Large intestine (tissue), 3 donors: ENCODE measurements at regions not wholly inside any gene's neighbourhood (a gene's known extent, or its start where the extent isn't known, plus 50 kb on each side); places are given as distances from the start of the nearest gene placed in this dataset.

Source experiments
- DNase-seq, 2 donors: peaks; one replicate each; pipeline versions ENCODE4 v3.0.0 to v3.0.0-alpha.2; 2013
- H3K27ac ChIP-seq: one replicate; pipeline ENCODE4 v1.5.1; 2013; ENCODE audit warnings: low read length
- H3K27me3 ChIP-seq: 2 replicates; pipeline ENCODE4 v1.6.1; 2013; ENCODE audit warnings: low read length; ENCODE audit not compliant: control insufficient read depth, insufficient read depth
- H3K36me3 ChIP-seq: 2 replicates; pipeline ENCODE4 v1.6.1; 2013; ENCODE audit warnings: low read length; ENCODE audit not compliant: control insufficient read depth, insufficient read depth
- H3K4me1 ChIP-seq: one replicate; pipeline ENCODE4 v1.6.1; 2013; ENCODE audit warnings: low read length; ENCODE audit not compliant: control insufficient read depth, insufficient read depth
- H3K4me3 ChIP-seq: one replicate; pipeline ENCODE4 v1.5.1; 2013; ENCODE audit warnings: low read length
- H3K9me3 ChIP-seq: one replicate; pipeline ENCODE4 v1.6.1; 2013; ENCODE audit warnings: mild to moderate bottlenecking, low read depth, low read length, moderate library complexity; ENCODE audit not compliant: control insufficient read depth
- WGBS: methylation state at CpG from one replicate; pipeline ENCODE4 v1.1.5; 2013; ENCODE audit warnings: low lambda C conversion rate; ENCODE audit not compliant: insufficient coverage; 5-methylcytosine and 5-hydroxymethylcytosine counted together

GRCh38 chr5:68793074-68793473 is 300.7 kb upstream of the SLC30A5 start:
- no CpG with 5 or more reads among the region's 1 CpG for WGBS

GRCh38 chr5:68793993-68794392 is 299.8 kb upstream of the SLC30A5 start:
- Histone ChIP-seq H3K4me3 (no peak overlapping the region), H3K36me3 (no peaks in the 10 kb centered on the region), H3K27ac (no peak overlapping the region), H3K27me3 (no peaks in the 10 kb centered on the region), H3K4me1 (no peaks in the 10 kb centered on the region), H3K9me3 (no peaks in the 10 kb centered on the region)
- no peak for DNase-seq
- no CpG with 5 or more reads among the region's 4 CpGs for WGBS

More at GRCh38 chr5:68793074-68793473, 300.7 kb upstream of the SLC30A5 start:
- no peak for DNase-seq
- H3K27me3 ChIP-seq: no peaks in the 10 kb centered on the region
- no peaks in the 10 kb centered on the region for H3K36me3 ChIP-seq
- H3K4me1 ChIP-seq: no peaks in the 10 kb centered on the region
- no peaks in the 10 kb centered on the region for H3K9me3 ChIP-seq
- H3K27ac ChIP-seq: no peak overlapping the region
- no peak overlapping the region for H3K4me3 ChIP-seq

GRCh38 chr5:68795190-68795589 is 298.6 kb upstream of the SLC30A5 start:
- no peak overlapping the region for H3K27ac ChIP-seq
- H3K36me3 ChIP-seq: no peaks in the 10 kb centered on the region
- no peak for DNase-seq
- H3K27me3 ChIP-seq: no peaks in the 10 kb centered on the region
- H3K4me3 ChIP-seq: no peak overlapping the region
- no CpG with 5 or more reads among the region's 6 CpGs for WGBS
- no peaks in the 10 kb centered on the region for H3K9me3 ChIP-seq
- H3K4me1 ChIP-seq: no peaks in the 10 kb centered on the region

GRCh38 chr5:68798877-68799843 is 294.7 kb upstream of the SLC30A5 start:
- Histone ChIP-seq H3K9me3 (no peaks in the 10 kb centered on the region), H3K4me1 (no peaks in the 10 kb centered on the region), H3K27me3 (no peaks in the 10 kb centered on the region), H3K36me3 (no peaks in the 10 kb centered on the region), H3K27ac (no peak overlapping the region), H3K4me3 (no peak overlapping the region)
- WGBS: no CpG with 5 or more reads among the region's 2 CpGs
- no peak for DNase-seq

GRCh38 chr5:68802430-68802829 is 291.4 kb upstream of the SLC30A5 start:
- Histone ChIP-seq H3K27ac (no peak overlapping the region), H3K9me3 (peaks cover 3% of the 10 kb centered on the region), H3K4me3 (no peak overlapping the region), H3K27me3 (no peaks in the 10 kb centered on the region), H3K36me3 (no peaks in the 10 kb centered on the region), H3K4me1 (no peaks in the 10 kb centered on the region)
- no CpG with 5 or more reads among the region's 2 CpGs for WGBS
- no peak for DNase-seq

GRCh38 chr5:68803881-68804319 is 289.9 kb upstream of the SLC30A5 start:
- no peak overlapping the region for H3K27ac ChIP-seq
- no peaks in the 10 kb centered on the region for H3K4me1 ChIP-seq
- WGBS: no CpG with 5 or more reads among the region's 7 CpGs
- H3K36me3 ChIP-seq: no peaks in the 10 kb centered on the region
- peaks cover 3% of the 10 kb centered on the region for H3K9me3 ChIP-seq
- no peaks in the 10 kb centered on the region for H3K27me3 ChIP-seq
- DNase-seq: no peak
- no peak overlapping the region for H3K4me3 ChIP-seq

- no peak overlapping the region for H3K27ac ChIP-seq
- no peaks in the 10 kb centered on the region for H3K36me3 ChIP-seq
- H3K9me3 ChIP-seq: peaks cover 3% of the 10 kb centered on the region
- WGBS: no CpG with 5 or more reads among the region's 3 CpGs
- no peak for DNase-seq
- H3K27me3 ChIP-seq: no peaks in the 10 kb centered on the region
- no peak overlapping the region for H3K4me3 ChIP-seq
- H3K4me1 ChIP-seq: no peaks in the 10 kb centered on the region
These were observed 289.5 kb upstream of the SLC30A5 start for GRCh38 chr5:68804343-68804742.

GRCh38 chr5:68805444-68805843 is 288.4 kb upstream of the SLC30A5 start:
- H3K27ac ChIP-seq: no peak overlapping the region
- no peaks in the 10 kb centered on the region for H3K36me3 ChIP-seq
- no peaks in the 10 kb centered on the region for H3K4me1 ChIP-seq
- H3K27me3 ChIP-seq: no peaks in the 10 kb centered on the region
- no peak overlapping the region for H3K4me3 ChIP-seq
- H3K9me3 ChIP-seq: peaks cover 5% of the 10 kb centered on the region
- DNase-seq: no peak

- Histone ChIP-seq H3K36me3 (no peaks in the 10 kb centered on the region), H3K27ac (no peak overlapping the region), H3K9me3 (no peaks in the 10 kb centered on the region), H3K27me3 (no peaks in the 10 kb centered on the region), H3K4me3 (no peak overlapping the region), H3K4me1 (no peaks in the 10 kb centered on the region)
- 77% methylated on average over 2 of the region's 2 CpGs for WGBS
- no peak for DNase-seq
These were observed 276.2 kb upstream of the SLC30A5 start for GRCh38 chr5:68817632-68818031.

GRCh38 chr5:68818057-68818695 is 275.6 kb upstream of the SLC30A5 start:
- DNase-seq: no peak
- Histone ChIP-seq H3K4me1 (no peaks in the 10 kb centered on the region), H3K27me3 (no peaks in the 10 kb centered on the region), H3K4me3 (no peak overlapping the region), H3K36me3 (no peaks in the 10 kb centered on the region), H3K9me3 (no peaks in the 10 kb centered on the region), H3K27ac (no peak overlapping the region)
- WGBS: no CpG with 5 or more reads among the region's 11 CpGs
